GM10248 (cell line): ENCODE measurements at regions not wholly inside any gene's neighbourhood (a gene's known extent, or its start where the extent isn't known, plus 50 kb on each side); places are given as distances from the start of the nearest gene placed in this dataset.

ENCODE experiments used
- CTCF ChIA-PET: fragments of 300-600 bp; sonication (Branson Sonifier 250); formaldehyde crosslinking; extraction: SDS; loops from one replicate; lab custom pipeline; 2021; ENCODE audit warnings: antibody characterized with exemption; lab: Yijun Ruan, JAX
- POLR2A ChIA-PET: fragments of 350-650 bp; sonication (Branson Sonifier 250); formaldehyde crosslinking; extraction: SDS; loops from one replicate; lab custom pipeline; 2020; ENCODE audit warnings: antibody characterized with exemption; lab: Yijun Ruan, JAX
- DNase-seq: peaks from one replicate; pipeline ENCODE4 v3.0.0; 2012; ENCODE audit errors: extremely low spot score
- TF ChIP-seq, protein P1 (sequence below): IDR thresholded peaks from 2 replicates; pipeline ENCODE4 v1.5.1; 2012; ENCODE audit warnings: mild to moderate bottlenecking, low read depth; ENCODE audit errors: extremely low read depth, missing control alignments, control extremely low read depth

DNA sequence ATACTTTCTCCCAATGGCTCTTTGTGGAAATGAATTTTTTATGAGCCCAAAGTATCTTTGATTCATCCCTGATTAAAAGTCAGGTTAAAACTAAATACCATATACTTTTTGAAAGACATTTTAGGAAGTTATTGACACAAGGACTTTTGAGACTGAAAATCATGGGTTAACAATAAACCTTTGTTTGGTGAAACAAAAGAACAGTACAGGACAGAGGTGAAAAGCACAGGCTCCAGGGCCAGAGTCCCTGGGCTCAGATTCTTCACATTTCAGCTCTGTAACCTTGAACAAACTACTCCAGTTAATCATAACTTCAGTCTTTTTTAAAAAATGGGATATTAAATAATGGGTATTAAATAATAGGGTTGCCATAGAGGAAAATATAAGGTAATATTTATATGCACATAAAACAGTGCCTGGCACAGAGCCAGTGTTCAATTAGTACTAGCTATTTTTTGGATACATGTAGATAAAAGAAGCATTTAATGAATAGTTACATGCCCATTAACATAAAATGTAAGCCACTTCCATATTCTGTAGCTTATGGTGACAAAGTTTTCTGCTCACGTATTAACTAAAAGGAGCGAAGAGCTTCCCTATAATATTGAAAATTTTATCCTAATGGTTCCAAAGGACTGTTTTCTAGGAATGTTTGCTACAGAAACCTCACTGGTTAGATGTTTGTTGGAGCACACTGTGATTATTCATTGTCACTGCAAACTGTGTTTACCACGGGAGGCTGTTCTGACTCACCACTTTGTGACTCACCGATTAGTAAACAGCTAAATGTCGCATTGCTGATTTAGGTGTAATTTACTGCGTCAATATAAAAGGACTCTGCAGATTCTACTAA lies 255.4 kb downstream of the DAD1 start:
- TF ChIP-seq, protein P1, sequence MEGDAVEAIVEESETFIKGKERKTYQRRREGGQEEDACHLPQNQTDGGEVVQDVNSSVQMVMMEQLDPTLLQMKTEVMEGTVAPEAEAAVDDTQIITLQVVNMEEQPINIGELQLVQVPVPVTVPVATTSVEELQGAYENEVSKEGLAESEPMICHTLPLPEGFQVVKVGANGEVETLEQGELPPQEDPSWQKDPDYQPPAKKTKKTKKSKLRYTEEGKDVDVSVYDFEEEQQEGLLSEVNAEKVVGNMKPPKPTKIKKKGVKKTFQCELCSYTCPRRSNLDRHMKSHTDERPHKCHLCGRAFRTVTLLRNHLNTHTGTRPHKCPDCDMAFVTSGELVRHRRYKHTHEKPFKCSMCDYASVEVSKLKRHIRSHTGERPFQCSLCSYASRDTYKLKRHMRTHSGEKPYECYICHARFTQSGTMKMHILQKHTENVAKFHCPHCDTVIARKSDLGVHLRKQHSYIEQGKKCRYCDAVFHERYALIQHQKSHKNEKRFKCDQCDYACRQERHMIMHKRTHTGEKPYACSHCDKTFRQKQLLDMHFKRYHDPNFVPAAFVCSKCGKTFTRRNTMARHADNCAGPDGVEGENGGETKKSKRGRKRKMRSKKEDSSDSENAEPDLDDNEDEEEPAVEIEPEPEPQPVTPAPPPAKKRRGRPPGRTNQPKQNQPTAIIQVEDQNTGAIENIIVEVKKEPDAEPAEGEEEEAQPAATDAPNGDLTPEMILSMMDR: no peak
- POLR2A ChIA-PET: no interaction called here
- DNase-seq: no peak
- CTCF ChIA-PET: interaction anchor here (1.0 to 7.1 kb wide), 9 partner anchors 12 to 232 kb away, joined by 3 to 44 read pairs (median 4); no protein-coding TSS in a partner anchor

DNA sequence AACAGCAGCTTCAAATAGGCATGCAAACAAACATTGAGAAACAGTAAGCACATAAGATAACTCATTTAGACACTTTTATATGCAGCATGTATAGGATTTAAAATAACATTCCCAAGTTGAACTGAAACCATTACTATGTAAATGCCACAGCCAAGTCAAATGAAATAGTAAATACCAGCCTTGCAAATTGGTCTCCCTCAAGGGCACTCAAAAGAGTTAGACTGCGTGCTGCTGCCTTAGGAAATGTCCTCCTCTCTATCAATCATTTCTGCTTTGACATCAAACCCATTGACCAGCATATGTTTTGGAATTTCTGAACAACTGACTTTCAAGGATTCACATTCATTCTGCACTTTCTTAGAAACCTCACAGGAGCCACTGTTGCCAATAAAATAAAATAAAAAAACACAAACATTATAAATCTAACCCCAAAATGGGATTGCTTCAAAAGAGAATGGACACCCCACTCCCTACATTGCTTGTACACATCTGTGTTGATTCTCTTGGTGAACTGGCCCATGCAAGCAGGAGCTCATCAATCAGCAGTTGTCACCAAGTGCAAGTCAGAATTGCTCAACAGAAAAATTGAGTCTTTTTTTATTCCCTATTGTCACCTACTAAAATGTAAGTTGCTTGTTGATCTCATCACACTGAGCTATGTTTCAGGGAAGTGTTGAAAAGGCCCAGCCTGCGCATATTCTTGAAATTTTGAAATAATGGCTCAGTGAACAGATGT lies 256.2 kb downstream of the DAD1 start:
- POLR2A ChIA-PET: no interaction called here
- CTCF ChIA-PET: interaction anchor here (0.7 to 7.1 kb wide), 9 partner anchors 11 to 233 kb away, joined by 3 to 44 read pairs (median 4); no protein-coding TSS in a partner anchor
- no peak for DNase-seq
- TF ChIP-seq, protein P1: no peak

DNA sequence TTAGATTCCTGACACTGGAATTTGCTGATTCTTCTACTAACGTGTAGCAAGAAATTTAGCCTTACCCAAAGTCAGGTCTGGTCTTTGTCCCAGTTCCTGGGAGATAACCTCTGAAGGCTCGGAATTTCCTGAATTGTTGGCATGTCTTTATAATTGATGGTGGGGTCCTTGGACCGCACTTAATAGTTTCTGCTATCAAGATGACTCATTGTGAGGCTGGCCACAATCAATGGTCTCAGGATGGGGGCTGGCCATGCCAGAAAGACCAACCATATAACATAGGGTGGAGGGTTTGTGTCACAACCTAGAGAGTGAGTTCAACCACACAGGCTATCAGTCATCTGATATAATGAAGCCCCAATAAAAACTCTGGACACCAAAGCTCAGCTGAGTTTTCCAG lies 259.7 kb downstream of the DAD1 start:
- POLR2A ChIA-PET: no interaction called here
- no peak for DNase-seq
- TF ChIP-seq, protein P1: no peak
- CTCF ChIA-PET: interaction anchor here (7.1 kb wide), 1 partner anchor 10 kb away, joined by 44 read pairs; no protein-coding TSS in a partner anchor

DNA sequence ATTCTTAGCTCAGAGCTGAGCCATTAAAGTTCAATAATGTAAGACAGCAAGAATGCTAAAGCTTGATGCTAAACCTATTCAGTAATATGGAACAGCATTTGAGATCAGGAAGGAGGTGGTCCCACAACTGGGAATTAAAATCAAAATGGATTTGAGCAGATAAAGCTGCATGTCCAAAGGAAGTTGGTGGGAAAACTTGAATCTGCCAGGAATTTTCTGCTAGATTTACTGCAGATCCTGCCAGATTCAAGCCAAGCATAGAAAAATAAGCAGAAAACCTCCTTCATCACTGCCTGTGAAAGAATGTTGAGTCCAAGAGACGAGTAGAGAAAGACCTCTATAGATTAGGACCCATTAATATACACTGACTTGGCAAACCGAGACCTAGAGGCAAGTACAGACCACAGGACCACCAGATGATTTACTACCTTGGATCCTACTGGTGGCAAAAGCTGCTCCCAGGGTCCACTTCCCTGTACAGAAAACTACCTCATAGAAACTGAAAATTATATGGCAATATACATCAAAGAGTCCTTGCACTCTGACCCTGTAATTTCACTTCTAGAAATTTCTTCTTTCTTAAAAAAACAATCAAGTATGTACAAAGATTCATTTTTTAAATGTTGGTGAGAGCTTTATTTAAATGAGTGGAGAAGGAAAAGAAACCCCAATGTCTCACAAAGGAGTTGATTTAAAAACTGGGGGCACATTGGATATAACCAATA lies 263.2 kb downstream of the DAD1 start:
- DNase-seq: no peak
- TF ChIP-seq, protein P1: no peak
- POLR2A ChIA-PET: no interaction called here
- CTCF ChIA-PET: interaction anchor here (1.1 to 10.8 kb wide), 5 partner anchors 9 to 46 kb away, joined by 3 to 135 read pairs (median 4); no protein-coding TSS in a partner anchor

DNA sequence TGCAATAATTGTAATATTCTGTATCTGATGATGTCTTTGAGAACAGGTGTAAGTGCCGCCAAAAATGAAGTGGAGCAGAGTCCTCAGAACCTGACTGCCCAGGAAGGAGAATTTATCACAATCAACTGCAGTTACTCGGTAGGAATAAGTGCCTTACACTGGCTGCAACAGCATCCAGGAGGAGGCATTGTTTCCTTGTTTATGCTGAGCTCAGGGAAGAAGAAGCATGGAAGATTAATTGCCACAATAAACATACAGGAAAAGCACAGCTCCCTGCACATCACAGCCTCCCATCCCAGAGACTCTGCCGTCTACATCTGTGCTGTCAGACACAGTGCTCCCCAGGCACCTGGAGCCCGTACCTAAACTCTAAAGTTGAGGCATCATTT lies 268.7 kb downstream of the DAD1 start:
- CTCF ChIA-PET: interaction anchor here (0.7 to 10.8 kb wide), 39 partner anchors 8 to 338 kb away, joined by 3 to 135 read pairs (median 6); no protein-coding TSS in a partner anchor
- no peak for DNase-seq
- POLR2A ChIA-PET: no interaction called here
- TF ChIP-seq, protein P1: no peak
